ENCODE measurements at regions not wholly inside any gene's neighbourhood (a gene's known extent, or its start where the extent isn't known, plus 50 kb on each side); places are given as distances from the start of the nearest gene placed in this dataset.
"Not testable (repeated sequence)": the region's sequence is repeated elsewhere in the genome, so short reads cannot be mapped to it uniquely, and the experiment has no call there.

DNA sequence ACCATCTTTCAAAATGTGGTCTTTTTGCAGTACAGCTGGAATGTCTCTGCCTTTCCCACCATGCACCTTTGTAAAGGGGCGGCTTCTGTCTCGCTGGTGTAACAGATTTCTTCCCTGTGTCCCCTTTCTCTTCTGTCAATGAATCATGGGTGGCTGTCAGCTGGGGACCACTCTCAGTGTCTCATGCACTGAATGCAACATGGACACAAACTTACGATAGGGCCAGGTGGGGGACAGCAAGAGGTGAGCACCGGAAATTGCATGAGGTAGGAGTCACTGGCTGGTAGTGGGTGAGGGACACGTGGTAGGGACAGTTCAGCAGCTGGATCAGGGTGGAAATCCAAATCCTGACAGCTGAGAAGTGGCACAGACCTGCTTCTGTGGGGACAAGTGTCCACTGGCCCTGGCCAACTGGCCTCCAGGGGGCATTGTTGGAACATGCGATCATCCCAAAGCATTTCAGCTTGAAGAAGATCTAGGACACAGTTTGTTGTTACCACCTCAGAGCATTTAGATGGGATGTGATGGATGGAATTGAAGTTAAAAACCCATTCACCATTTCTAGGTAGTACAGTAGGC, 1383.5 kb downstream of the CDH12 start:
- TF ChIP-seq POLR2AphosphoS5 (IDR thresholded peaks at IDR 0.05) = not testable (repeated sequence)
- TF ChIP-seq, protein P1, sequence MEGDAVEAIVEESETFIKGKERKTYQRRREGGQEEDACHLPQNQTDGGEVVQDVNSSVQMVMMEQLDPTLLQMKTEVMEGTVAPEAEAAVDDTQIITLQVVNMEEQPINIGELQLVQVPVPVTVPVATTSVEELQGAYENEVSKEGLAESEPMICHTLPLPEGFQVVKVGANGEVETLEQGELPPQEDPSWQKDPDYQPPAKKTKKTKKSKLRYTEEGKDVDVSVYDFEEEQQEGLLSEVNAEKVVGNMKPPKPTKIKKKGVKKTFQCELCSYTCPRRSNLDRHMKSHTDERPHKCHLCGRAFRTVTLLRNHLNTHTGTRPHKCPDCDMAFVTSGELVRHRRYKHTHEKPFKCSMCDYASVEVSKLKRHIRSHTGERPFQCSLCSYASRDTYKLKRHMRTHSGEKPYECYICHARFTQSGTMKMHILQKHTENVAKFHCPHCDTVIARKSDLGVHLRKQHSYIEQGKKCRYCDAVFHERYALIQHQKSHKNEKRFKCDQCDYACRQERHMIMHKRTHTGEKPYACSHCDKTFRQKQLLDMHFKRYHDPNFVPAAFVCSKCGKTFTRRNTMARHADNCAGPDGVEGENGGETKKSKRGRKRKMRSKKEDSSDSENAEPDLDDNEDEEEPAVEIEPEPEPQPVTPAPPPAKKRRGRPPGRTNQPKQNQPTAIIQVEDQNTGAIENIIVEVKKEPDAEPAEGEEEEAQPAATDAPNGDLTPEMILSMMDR (IDR thresholded peaks at IDR 0.05) = peak in 2 of 5 experiments; percentile 11 to 22

All from transverse colon (tissue), 4 donors.